ENCODE measurements at regions not wholly inside any gene's neighbourhood (a gene's known extent, or its start where the extent isn't known, plus 50 kb on each side); places are given as distances from the start of the nearest gene placed in this dataset.

- TF ChIP-seq EZH2phosphoT487 (IDR thresholded peaks at IDR 0.05; ENCODE audit: borderline replicate concordance) (no peak), CTCF (conservative IDR thresholded peaks at IDR 0.05; ENCODE audit: low read length) (no peak)
These were observed 549.1 kb downstream of the INSC start for GRCh38 chr11:15663777-15664218.
